ENCODE measurements at regions not wholly inside any gene's neighbourhood (a gene's known extent, or its start where the extent isn't known, plus 50 kb on each side); places are given as distances from the start of the nearest gene placed in this dataset.
A peak's percentile ranks its signal among the peaks of the same experiment; 100 is the strongest.

- no peaks in the 10 kb centered on the region for H3K9me3 ChIP-seq (ENCODE audit: control insufficient read depth, insufficient read depth, low read length)
- H3K4me1 ChIP-seq (ENCODE audit: control insufficient read depth, insufficient read depth, low read length): no peaks in the 10 kb centered on the region
- no peaks in the 10 kb centered on the region for H3K27me3 ChIP-seq (ENCODE audit: control insufficient read depth, insufficient read depth, low read length)
- no peak overlapping the region for H3K4me3 ChIP-seq (ENCODE audit: low read depth, low read length)
- no peak overlapping the region for H3K9ac ChIP-seq (ENCODE audit: low read depth, low read length)
- H3K36me3 ChIP-seq (ENCODE audit: control insufficient read depth, insufficient read depth, low read length): no peaks in the 10 kb centered on the region
- H3K27ac ChIP-seq (ENCODE audit: low read depth, low read length): no peak overlapping the region
Observed at GRCh38 chr13:69604698-69605097, 502.9 kb upstream of the ATXN8OS start.

GRCh38 chr13:69603144-69603853, 504.3 kb upstream of the ATXN8OS start:
- Histone ChIP-seq H3K9me3 (ENCODE audit: control insufficient read depth, insufficient read depth, low read length) (no peaks in the 10 kb centered on the region), H3K4me1 (ENCODE audit: control insufficient read depth, insufficient read depth, low read length) (no peaks in the 10 kb centered on the region), H3K27ac (ENCODE audit: low read depth, low read length) (no peak overlapping the region), H3K4me3 (ENCODE audit: low read depth, low read length) (no peak overlapping the region), H3K9ac (ENCODE audit: low read depth, low read length) (no peak overlapping the region), H3K36me3 (ENCODE audit: control insufficient read depth, insufficient read depth, low read length) (no peaks in the 10 kb centered on the region), H3K27me3 (ENCODE audit: control insufficient read depth, insufficient read depth, low read length) (no peaks in the 10 kb centered on the region)

- no peaks in the 10 kb centered on the region for H3K4me1 ChIP-seq (ENCODE audit: control insufficient read depth, insufficient read depth, low read length)
- no peak overlapping the region for H3K27ac ChIP-seq (ENCODE audit: low read depth, low read length)
- H3K9me3 ChIP-seq (ENCODE audit: control insufficient read depth, insufficient read depth, low read length): no peaks in the 10 kb centered on the region
- no peak overlapping the region for H3K9ac ChIP-seq (ENCODE audit: low read depth, low read length)
- H3K27me3 ChIP-seq (ENCODE audit: control insufficient read depth, insufficient read depth, low read length): no peaks in the 10 kb centered on the region
- H3K4me3 ChIP-seq (ENCODE audit: low read depth, low read length): no peak overlapping the region
- no peaks in the 10 kb centered on the region for H3K36me3 ChIP-seq (ENCODE audit: control insufficient read depth, insufficient read depth, low read length)
Observed at GRCh38 chr13:69601661-69602060, 506.0 kb upstream of the ATXN8OS start.

GRCh38 chr13:69600811-69601210, 506.8 kb upstream of the ATXN8OS start:
- Histone ChIP-seq H3K4me3 (ENCODE audit: low read depth, low read length) (no peak overlapping the region), H3K27ac (ENCODE audit: low read depth, low read length) (no peak overlapping the region), H3K9ac (ENCODE audit: low read depth, low read length) (no peak overlapping the region), H3K4me1 (ENCODE audit: control insufficient read depth, insufficient read depth, low read length) (no peaks in the 10 kb centered on the region), H3K36me3 (ENCODE audit: control insufficient read depth, insufficient read depth, low read length) (no peaks in the 10 kb centered on the region), H3K9me3 (ENCODE audit: control insufficient read depth, insufficient read depth, low read length) (no peaks in the 10 kb centered on the region), H3K27me3 (ENCODE audit: control insufficient read depth, insufficient read depth, low read length) (no peaks in the 10 kb centered on the region)

- Histone ChIP-seq H3K27ac (ENCODE audit: low read depth, low read length) (no peak overlapping the region), H3K36me3 (ENCODE audit: control insufficient read depth, insufficient read depth, low read length) (no peaks in the 10 kb centered on the region), H3K9ac (ENCODE audit: low read depth, low read length) (no peak overlapping the region), H3K27me3 (ENCODE audit: control insufficient read depth, insufficient read depth, low read length) (no peaks in the 10 kb centered on the region), H3K4me3 (ENCODE audit: low read depth, low read length) (no peak overlapping the region), H3K4me1 (ENCODE audit: control insufficient read depth, insufficient read depth, low read length) (no peaks in the 10 kb centered on the region), H3K9me3 (ENCODE audit: control insufficient read depth, insufficient read depth, low read length) (no peaks in the 10 kb centered on the region)
Observed at GRCh38 chr13:69597088-69597487, 510.5 kb upstream of the ATXN8OS start.

- no peak overlapping the region for H3K27ac ChIP-seq (ENCODE audit: low read depth, low read length)
- no peaks in the 10 kb centered on the region for H3K36me3 ChIP-seq (ENCODE audit: control insufficient read depth, insufficient read depth, low read length)
- no peak overlapping the region for H3K9ac ChIP-seq (ENCODE audit: low read depth, low read length)
- no peaks in the 10 kb centered on the region for H3K9me3 ChIP-seq (ENCODE audit: control insufficient read depth, insufficient read depth, low read length)
- H3K4me3 ChIP-seq (ENCODE audit: low read depth, low read length): no peak overlapping the region
- no peaks in the 10 kb centered on the region for H3K4me1 ChIP-seq (ENCODE audit: control insufficient read depth, insufficient read depth, low read length)
- H3K27me3 ChIP-seq (ENCODE audit: control insufficient read depth, insufficient read depth, low read length): no peaks in the 10 kb centered on the region
Observed at GRCh38 chr13:69595181-69595580, 512.4 kb upstream of the ATXN8OS start.

GRCh38 chr13:69591437-69591836, 516.2 kb upstream of the ATXN8OS start:
- H3K4me1 ChIP-seq (ENCODE audit: control insufficient read depth, insufficient read depth, low read length): no peaks in the 10 kb centered on the region
- no peak overlapping the region for H3K27ac ChIP-seq (ENCODE audit: low read depth, low read length)
- H3K9me3 ChIP-seq (ENCODE audit: control insufficient read depth, insufficient read depth, low read length): no peaks in the 10 kb centered on the region
- no peaks in the 10 kb centered on the region for H3K27me3 ChIP-seq (ENCODE audit: control insufficient read depth, insufficient read depth, low read length)
- H3K36me3 ChIP-seq (ENCODE audit: control insufficient read depth, insufficient read depth, low read length): no peaks in the 10 kb centered on the region
- no peak overlapping the region for H3K9ac ChIP-seq (ENCODE audit: low read depth, low read length)
- H3K4me3 ChIP-seq (ENCODE audit: low read depth, low read length): no peak overlapping the region

- Histone ChIP-seq H3K4me3 (ENCODE audit: low read depth, low read length) (no peak overlapping the region), H3K27me3 (ENCODE audit: control insufficient read depth, insufficient read depth, low read length) (no peaks in the 10 kb centered on the region), H3K9ac (ENCODE audit: low read depth, low read length) (no peak overlapping the region), H3K4me1 (ENCODE audit: control insufficient read depth, insufficient read depth, low read length) (no peaks in the 10 kb centered on the region; the same call in 1 of the 2 replicates), H3K27ac (ENCODE audit: low read depth, low read length) (no peak overlapping the region), H3K36me3 (ENCODE audit: control insufficient read depth, insufficient read depth, low read length) (no peaks in the 10 kb centered on the region), H3K9me3 (ENCODE audit: control insufficient read depth, insufficient read depth, low read length) (no peaks in the 10 kb centered on the region)
Observed at GRCh38 chr13:69589531-69590235, 517.9 kb upstream of the ATXN8OS start.

- H3K9me3 ChIP-seq (ENCODE audit: control insufficient read depth, insufficient read depth, low read length): no peaks in the 10 kb centered on the region
- no peaks in the 10 kb centered on the region; the same call in 1 of the 2 replicates for H3K4me1 ChIP-seq (ENCODE audit: control insufficient read depth, insufficient read depth, low read length)
- H3K27ac ChIP-seq (ENCODE audit: low read depth, low read length): no peak overlapping the region
- H3K9ac ChIP-seq (ENCODE audit: low read depth, low read length): no peak overlapping the region
- H3K36me3 ChIP-seq (ENCODE audit: control insufficient read depth, insufficient read depth, low read length): no peaks in the 10 kb centered on the region
- H3K4me3 ChIP-seq (ENCODE audit: low read depth, low read length): no peak overlapping the region
- no peaks in the 10 kb centered on the region for H3K27me3 ChIP-seq (ENCODE audit: control insufficient read depth, insufficient read depth, low read length)
Observed at GRCh38 chr13:69585656-69586055, 522.0 kb upstream of the ATXN8OS start.

GRCh38 chr13:69580255-69580654, 527.4 kb upstream of the ATXN8OS start:
- no peak overlapping the region for H3K4me3 ChIP-seq (ENCODE audit: low read depth, low read length)
- H3K27me3 ChIP-seq (ENCODE audit: control insufficient read depth, insufficient read depth, low read length): no peaks in the 10 kb centered on the region
- peaks cover 13% of the 10 kb centered on the region for H3K4me1 ChIP-seq (ENCODE audit: control insufficient read depth, insufficient read depth, low read length)
- H3K27ac ChIP-seq (ENCODE audit: low read depth, low read length): peak overlapping the region; percentile 73
- H3K9me3 ChIP-seq (ENCODE audit: control insufficient read depth, insufficient read depth, low read length): no peaks in the 10 kb centered on the region
- no peaks in the 10 kb centered on the region for H3K36me3 ChIP-seq (ENCODE audit: control insufficient read depth, insufficient read depth, low read length)
- H3K9ac ChIP-seq (ENCODE audit: low read depth, low read length): no peak overlapping the region

- H3K27ac ChIP-seq (ENCODE audit: low read depth, low read length): peak overlapping the region; percentile 73
- no peak overlapping the region for H3K4me3 ChIP-seq (ENCODE audit: low read depth, low read length)
- no peaks in the 10 kb centered on the region for H3K36me3 ChIP-seq (ENCODE audit: control insufficient read depth, insufficient read depth, low read length)
- no peaks in the 10 kb centered on the region for H3K27me3 ChIP-seq (ENCODE audit: control insufficient read depth, insufficient read depth, low read length)
- H3K9ac ChIP-seq (ENCODE audit: low read depth, low read length): no peak overlapping the region
- no peaks in the 10 kb centered on the region for H3K9me3 ChIP-seq (ENCODE audit: control insufficient read depth, insufficient read depth, low read length)
- peaks cover 13% of the 10 kb centered on the region for H3K4me1 ChIP-seq (ENCODE audit: control insufficient read depth, insufficient read depth, low read length)
Observed at GRCh38 chr13:69579351-69579750, 528.3 kb upstream of the ATXN8OS start.

Data from HUES48 (cell line).